H9 (cell line): ENCODE measurements at regions not wholly inside any gene's neighbourhood (a gene's known extent, or its start where the extent isn't known, plus 50 kb on each side); places are given as distances from the start of the nearest gene placed in this dataset.
"Not testable (repeated sequence)": the region's sequence is repeated elsewhere in the genome, so short reads cannot be mapped to it uniquely, and the experiment has no call there.

Experiments
- DNase-seq: peaks from one replicate; pipeline ENCODE4 v3.0.0-alpha.2; 2017
- H2AFZ ChIP-seq: one replicate; pipeline ENCODE4 v1.6.1; 2013; ENCODE audit warnings: mild to moderate bottlenecking, low read length, control low read depth, moderate library complexity
- H2AK5ac ChIP-seq: 2 replicates; pipeline ENCODE4 v1.6.1; 2013; ENCODE audit warnings: low read length, control low read depth, mixed read lengths; ENCODE audit not compliant: insufficient read length
- H2BK120ac ChIP-seq: one replicate; pipeline ENCODE4 v1.6.1; 2013; ENCODE audit warnings: low read depth, mild to moderate bottlenecking, low read length, control low read depth, inconsistent platforms; ENCODE audit not compliant: poor library complexity, severe bottlenecking
- H2BK12ac ChIP-seq: 2 replicates; pipeline ENCODE4 v1.6.1; 2013; ENCODE audit warnings: low read length, control low read depth, mixed read lengths, low read depth; ENCODE audit not compliant: insufficient read length
- H2BK15ac ChIP-seq: 2 replicates; pipeline ENCODE4 v1.6.1; 2013; ENCODE audit warnings: low read depth, low read length, control low read depth
- H2BK20ac ChIP-seq: one replicate; pipeline ENCODE4 v1.6.1; 2013; ENCODE audit warnings: low read depth, mild to moderate bottlenecking, low read length, control low read depth, inconsistent platforms; ENCODE audit not compliant: poor library complexity, severe bottlenecking
- H2BK5ac ChIP-seq: 2 replicates; pipeline ENCODE4 v1.6.1; 2013; ENCODE audit warnings: low read length, control low read depth, mixed read lengths; ENCODE audit not compliant: insufficient read length
- H3K14ac ChIP-seq: 2 replicates; pipeline ENCODE4 v1.6.1; 2013; ENCODE audit warnings: low read length, control low read depth; ENCODE audit not compliant: insufficient read depth
- H3K18ac ChIP-seq: 2 replicates; pipeline ENCODE4 v1.6.1; 2013; ENCODE audit warnings: low read depth, mild to moderate bottlenecking, mixed read lengths, low read length, control low read depth; ENCODE audit not compliant: insufficient read length
- H3K23ac ChIP-seq: 2 replicates; pipeline ENCODE4 v1.6.1; 2013; ENCODE audit warnings: low read length, control low read depth, mixed read lengths, low read depth; ENCODE audit not compliant: insufficient read length
- H3K23me2 ChIP-seq: 2 replicates; pipeline ENCODE4 v1.6.1; 2013; ENCODE audit warnings: low read depth, mild to moderate bottlenecking, mixed read lengths, low read length, control low read depth; ENCODE audit not compliant: insufficient read length, poor library complexity, severe bottlenecking
- H3K27ac ChIP-seq: 2 replicates; pipeline ENCODE4 v1.5.1; 2013; ENCODE audit warnings: low read length, control low read depth, mixed read lengths, low read depth; ENCODE audit not compliant: insufficient read length
- H3K27me3 ChIP-seq: 2 replicates; pipeline ENCODE4 v1.6.1; 2013; ENCODE audit warnings: low read length, control low read depth, inconsistent platforms; ENCODE audit not compliant: insufficient read depth
- H3K4ac ChIP-seq: 2 replicates; pipeline ENCODE4 v1.6.1; 2013; ENCODE audit warnings: low read depth, mild to moderate bottlenecking, control low read depth, inconsistent platforms, low read length, moderate library complexity
- H3K4me1 ChIP-seq: 2 replicates; pipeline ENCODE4 v1.6.1; 2013; ENCODE audit warnings: low read length, control low read depth, inconsistent platforms; ENCODE audit not compliant: insufficient read depth
- H3K4me2 ChIP-seq: 2 replicates; pipeline ENCODE4 v1.6.1; 2013; ENCODE audit warnings: low read length, control low read depth, mixed read lengths; ENCODE audit not compliant: insufficient read length, insufficient read depth
- H3K56ac ChIP-seq: 2 replicates; pipeline ENCODE4 v1.6.1; 2013; ENCODE audit warnings: low read depth, mild to moderate bottlenecking, mixed read lengths, low read length, control low read depth; ENCODE audit not compliant: insufficient read length
- H3K79me1 ChIP-seq: 2 replicates; pipeline ENCODE4 v1.6.1; 2013; ENCODE audit warnings: low read depth, mild to moderate bottlenecking, moderate library complexity, low read length, control low read depth, inconsistent platforms; ENCODE audit not compliant: insufficient read depth, poor library complexity, severe bottlenecking
- H3K79me2 ChIP-seq: 2 replicates; pipeline ENCODE4 v1.6.1; 2013; ENCODE audit warnings: low read length, control low read depth, inconsistent platforms; ENCODE audit not compliant: insufficient read depth
- H3K9ac ChIP-seq: 2 replicates; pipeline ENCODE4 v1.6.1; 2013; ENCODE audit warnings: low read length, control low read depth, mixed read lengths; ENCODE audit not compliant: insufficient read length; ENCODE audit errors: extremely low read depth
- H3K9me3 ChIP-seq: one replicate; pipeline ENCODE4 v1.6.1; 2013; ENCODE audit warnings: low read depth, low read length, inconsistent platforms; ENCODE audit not compliant: control insufficient read depth
- H3T11ph ChIP-seq: one replicate; pipeline ENCODE4 v1.6.1; 2013; ENCODE audit warnings: mild to moderate bottlenecking, low read length, control low read depth, inconsistent platforms
- H4K20me1 ChIP-seq: one replicate; pipeline ENCODE4 v1.6.1; 2013; ENCODE audit not compliant: control insufficient read depth, insufficient read length, insufficient read depth
- H4K5ac ChIP-seq: 2 replicates; pipeline ENCODE4 v1.6.1; 2013; ENCODE audit warnings: low read depth, mild to moderate bottlenecking, mixed read lengths, low read length, control low read depth; ENCODE audit not compliant: insufficient read length
- H4K8ac ChIP-seq: replicated peaks from 2 replicates; pipeline ENCODE4 v1.6.1; 2013; ENCODE audit warnings: low read length, control low read depth, mixed read lengths, low read depth; ENCODE audit not compliant: insufficient read length
- H4K91ac ChIP-seq: 2 replicates; pipeline ENCODE4 v1.6.1; 2013; ENCODE audit warnings: low read depth, mild to moderate bottlenecking, moderate library complexity, mixed read lengths, low read length, control low read depth; ENCODE audit not compliant: insufficient read length
- H3K27ac Mint-ChIP-seq, 3 experiments: 2 replicates in 2 of 3; 3 replicates in 1 of 3; pipeline ENCODE4 v1.8.0; 2020 to 2021; ENCODE audit warnings: mixed read lengths in 3 of 3, mild to moderate bottlenecking in 1 of 3, moderate library complexity in 1 of 3
- H3K27me3 Mint-ChIP-seq: 2 replicates; pipeline ENCODE4 v1.8.0; 2021; ENCODE audit warnings: low read depth, mild to moderate bottlenecking, moderate library complexity, mixed read lengths
- H3K36me3 Mint-ChIP-seq, 3 experiments: 2 replicates in 2 of 3; 3 replicates in 1 of 3; pipeline ENCODE4 v1.8.0; 2020 to 2021; ENCODE audit warnings: low read depth in 3 of 3, mixed read lengths in 3 of 3; ENCODE audit not compliant: insufficient read depth in 1 of 3
- H3K4me1 Mint-ChIP-seq, 2 experiments: 2 replicates each; pipeline ENCODE4 v1.8.0; 2020; ENCODE audit warnings: mixed read lengths in 2 of 2
- H3K4me3 Mint-ChIP-seq, 2 experiments: 2 replicates in 1 of 2; 3 replicates in 1 of 2; pipeline ENCODE4 v1.8.0; 2020 to 2021; ENCODE audit warnings: mild to moderate bottlenecking in 2 of 2, mixed read lengths in 2 of 2, moderate library complexity in 1 of 2
- H3K9me3 Mint-ChIP-seq, 2 experiments: 2 replicates in 1 of 2; 3 replicates in 1 of 2; pipeline ENCODE4 v1.8.0; 2020; ENCODE audit warnings: mild to moderate bottlenecking in 2 of 2, mixed read lengths in 2 of 2, moderate library complexity in 1 of 2
- CTCF ChIP-seq: fragments of 200-600 bp; sonication (generic); conservative IDR thresholded peaks from 3 replicates; pipeline ENCODE4 v1.8.0; 2021; ENCODE audit warnings: antibody characterized with exemption, mild to moderate bottlenecking
- WGBS: extraction: QIAGEN DNeasy Blood & Tissue Kit; methylation state at CpG from one replicate; pipeline ENCODE4 v1.1.7; 2013; ENCODE audit warnings: missing lambda C conversion rate, low lambda C conversion rate, mixed read lengths; ENCODE audit not compliant: insufficient read length; ENCODE audit errors: extremely low coverage; 5-methylcytosine and 5-hydroxymethylcytosine counted together

GRCh38 chr14:38357557-38357956 lies 101.7 kb upstream of the CLEC14A start:
- H3K9me3 ChIP-seq: no peaks in the 10 kb centered on the region
- TF ChIP-seq CTCF: no peak
- DNase-seq: no peak
- no peak overlapping the region for H3K27ac Mint-ChIP-seq
- no peaks in the 10 kb centered on the region for H4K20me1 ChIP-seq
- no peak overlapping the region for H2BK12ac ChIP-seq
- no peak overlapping the region for H3K23ac ChIP-seq
- WGBS: no CpG with 5 or more reads among the region's 1 CpG
- no peaks in the 10 kb centered on the region for H3K4me1 Mint-ChIP-seq
- no peak overlapping the region for H3K9ac ChIP-seq
- peaks cover 22 to 23% of the 10 kb centered on the region in 2 experiments for H3K9me3 Mint-ChIP-seq
- no peak overlapping the region for H2BK15ac ChIP-seq
- no peaks in the 10 kb centered on the region for H3K4me1 ChIP-seq
- H3K27me3 ChIP-seq: no peaks in the 10 kb centered on the region
- H3K4me3 Mint-ChIP-seq: no peak overlapping the region
- H3K4ac ChIP-seq: no peak overlapping the region
- no peak overlapping the region for H3K56ac ChIP-seq
- H3K36me3 Mint-ChIP-seq: peaks cover 3 to 18% (median 7%) of the 10 kb centered on the region in 3 experiments; a peak in 5 of 7 replicates
- no peak overlapping the region for H4K91ac ChIP-seq
- no peaks in the 10 kb centered on the region for H3K23me2 ChIP-seq
- H2BK20ac ChIP-seq: no peak overlapping the region
- H3T11ph ChIP-seq: no peak overlapping the region
- H3K18ac ChIP-seq: no peak overlapping the region
- 0 out of 2 replicates have a peak, but pooled peaks cover 2% of the 10 kb centered on the region for H3K27me3 Mint-ChIP-seq
- H3K27ac ChIP-seq: no peak overlapping the region
- H2BK5ac ChIP-seq: no peak overlapping the region
- H3K79me1 ChIP-seq: no peaks in the 10 kb centered on the region
- H3K4me2 ChIP-seq: no peak overlapping the region
- H2BK120ac ChIP-seq: no peak overlapping the region
- no peaks in the 10 kb centered on the region for H3K79me2 ChIP-seq
- H4K8ac ChIP-seq: no peak overlapping the region
- no peak overlapping the region for H2AFZ ChIP-seq
- H3K14ac ChIP-seq: no peak overlapping the region
- no peak overlapping the region for H4K5ac ChIP-seq
- H2AK5ac ChIP-seq: no peak overlapping the region

GRCh38 chr14:38355473-38355872 lies 99.6 kb upstream of the CLEC14A start:
- H3K9ac ChIP-seq, H2AFZ ChIP-seq, H3K4me1 ChIP-seq, H3K79me2 ChIP-seq, DNase-seq, H4K5ac ChIP-seq, H4K20me1 ChIP-seq, H3K27ac Mint-ChIP-seq, H3T11ph ChIP-seq, H3K4me3 Mint-ChIP-seq, H4K91ac ChIP-seq, H3K56ac ChIP-seq, H3K14ac ChIP-seq, H3K79me1 ChIP-seq, H3K23ac ChIP-seq, H2BK120ac ChIP-seq, H2AK5ac ChIP-seq, H2BK5ac ChIP-seq, H3K4me2 ChIP-seq, H2BK12ac ChIP-seq, H2BK20ac ChIP-seq, H2BK15ac ChIP-seq, H3K4me1 Mint-ChIP-seq, H4K8ac ChIP-seq, H3K9me3 ChIP-seq, H3K18ac ChIP-seq, H3K27me3 ChIP-seq, H3K4ac ChIP-seq, H3K27ac ChIP-seq, H3K27me3 Mint-ChIP-seq, H3K23me2 ChIP-seq: not testable (repeated sequence)
- H3K36me3 Mint-ChIP-seq: peaks cover 3 to 18% (median 7%) of the 10 kb centered on the region in 3 experiments; a peak in 5 of 7 replicates
- peaks cover 22 to 23% of the 10 kb centered on the region in 2 experiments for H3K9me3 Mint-ChIP-seq
- WGBS: no CpG with 5 or more reads among the region's 2 CpGs
